ENCODE measurements at regions not wholly inside any gene's neighbourhood (a gene's known extent, or its start where the extent isn't known, plus 50 kb on each side); places are given as distances from the start of the nearest gene placed in this dataset.

- TF ChIP-seq CHD7 (IDR thresholded peaks at IDR 0.05; ENCODE audit: insufficient replicate concordance, low read length) (peak; percentile 62), CTBP2 (IDR thresholded peaks at IDR 0.05; ENCODE audit: borderline replicate concordance, insufficient read depth, insufficient read length, low read length) (no peak), BCL11A (IDR thresholded peaks at IDR 0.05; ENCODE audit: low read depth in 2 of 2, low read length in 2 of 2) (no peak), ASH2L (IDR thresholded peaks at IDR 0.05; ENCODE audit: low read length) (peak; percentile 21), KDM5A (IDR thresholded peaks at IDR 0.05; ENCODE audit: low read length) (no peak), POLR2A (IDR thresholded peaks at IDR 0.05; ENCODE audit: control extremely low read depth in 1 of 2, low read depth in 2 of 2, low read length in 2 of 2) (no peak), HDAC2 (IDR thresholded peaks at IDR 0.05; ENCODE audit: borderline replicate concordance in 1 of 2, low read depth in 2 of 2, low read length in 2 of 2) (peak in 1 of 2 experiments; percentile 87; a peak in 1 of 4 replicates), USF2 (IDR thresholded peaks at IDR 0.05; ENCODE audit: low read length) (no peak), TAF7 (optimal IDR thresholded peaks at IDR 0.05; ENCODE audit: borderline replicate concordance, low read depth, low read length) (no peak), KDM4A (IDR thresholded peaks at IDR 0.05; ENCODE audit: low read depth, low read length, severe bottlenecking) (no peak)
These were observed 199.2 kb downstream of the LACC1 start (continued) for GRCh38 chr13:44078806-44079376.
